GM12878 (cell line): ENCODE measurements at regions not wholly inside any gene's neighbourhood (a gene's known extent, or its start where the extent isn't known, plus 50 kb on each side); places are given as distances from the start of the nearest gene placed in this dataset.

Source experiments
- ATAC-seq: fragments of 200-7000 bp; cut with Tn5 transposase; 3 replicates; pipeline ENCODE4 v1.9.1; 2020; ENCODE audit warnings: mild to moderate bottlenecking, moderate library complexity
- BruUV-seq: library from RNA; stranded (reverse); fragments of 400-500 nt; replicated peaks from 2 replicates; lab custom pipeline; 2021; lab: Mats Ljungman, UMichigan
- CTCF ChIA-PET: fragments of 300-600 bp; sonication (Branson Sonifier 250); formaldehyde crosslinking; extraction: SDS; loops from one replicate; lab custom pipeline; 2021; ENCODE audit warnings: inconsistent platforms; lab: Yijun Ruan, JAX
- POLR2A ChIA-PET: fragments of 350-600 bp; formaldehyde crosslinking; extraction: SDS; loops from one replicate; lab custom pipeline; 2021; ENCODE audit warnings: inconsistent platforms; lab: Charles Lee
- RAD21 ChIA-PET: fragments of 300-600 bp; sonication (Branson Sonifier 250); formaldehyde crosslinking; loops from one replicate; lab custom pipeline; 2023; ENCODE audit warnings: antibody characterized with exemption; ENCODE audit not compliant: unreplicated experiment; lab: Charles Lee
- SMC1A ChIA-PET: fragments of 300-600 bp; sonication (Branson Sonifier 250); formaldehyde crosslinking; loops from one replicate; lab custom pipeline; 2023; ENCODE audit not compliant: unreplicated experiment, uncharacterized antibody; lab: Charles Lee
- DNase-seq: peaks from one replicate; pipeline ENCODE4 v3.0.0-alpha.2; 2011; ENCODE audit warnings: low read depth, low spot score
- FAIRE-seq: peaks from 3 replicates; lab custom pipeline; 2011; peaks lifted over from hg19 to GRCh38; lab: Jason Lieb, UNC
- H2AFZ ChIP-seq: 2 replicates; pipeline ENCODE4 v1.6.0; 2011; ENCODE audit warnings: low read depth, low read length, control low read depth; ENCODE audit not compliant: control insufficient read depth
- H3K27ac ChIP-seq: 2 replicates; pipeline ENCODE4 v1.5.1; 2011; ENCODE audit warnings: control low read depth; ENCODE audit not compliant: control insufficient read depth, insufficient read depth
- H3K27me3 ChIP-seq, 2 experiments: replicated peaks in 1 of 2; 2 replicates each; pipeline versions ENCODE4 v1.6.0 to v1.6.1; 2011; ENCODE audit warnings: low read length in 1 of 2; ENCODE audit not compliant: control insufficient read depth in 2 of 2, insufficient read depth in 2 of 2
- H3K36me3 ChIP-seq, 2 experiments: 2 replicates each; pipeline ENCODE4 v1.5.1; 2011; ENCODE audit warnings: low read length in 1 of 2; ENCODE audit not compliant: control insufficient read depth in 2 of 2, insufficient read depth in 2 of 2
- H3K4me1 ChIP-seq: 2 replicates; pipeline ENCODE4 v1.6.1; 2011; ENCODE audit warnings: mild to moderate bottlenecking, low read length, moderate library complexity, mixed read lengths; ENCODE audit not compliant: control insufficient read depth, insufficient read depth
- H3K4me2 ChIP-seq: 2 replicates; pipeline ENCODE4 v1.6.0; 2011; ENCODE audit warnings: control low read depth; ENCODE audit not compliant: control insufficient read depth, insufficient read depth
- H3K4me3 ChIP-seq: fragments of 200-600 bp; sonication (generic); 2 replicates; pipeline ENCODE4 v1.5.1; 2016
- H3K79me2 ChIP-seq: 2 replicates; pipeline ENCODE4 v1.6.0; 2011; ENCODE audit warnings: low read length; ENCODE audit not compliant: control insufficient read depth, insufficient read depth
- H3K9ac ChIP-seq: 2 replicates; pipeline ENCODE4 v1.8.0; 2011; ENCODE audit warnings: low read length, control low read depth, mixed read lengths; ENCODE audit not compliant: control insufficient read depth, insufficient read depth
- H3K9me3 ChIP-seq: replicated peaks from 3 replicates; pipeline ENCODE4 v1.5.1; 2011; ENCODE audit warnings: mild to moderate bottlenecking, low read length; ENCODE audit not compliant: control insufficient read depth, insufficient read depth
- H4K20me1 ChIP-seq: 2 replicates; pipeline ENCODE4 v1.6.0; 2011; ENCODE audit not compliant: control insufficient read depth, insufficient read depth
- CHD4 ChIP-seq: fragments of 200-600 bp; sonication (generic); IDR thresholded peaks from 2 replicates; pipeline ENCODE4 v1.6.1; 2016; ENCODE audit warnings: mild to moderate bottlenecking
- CREB1 ChIP-seq: IDR thresholded peaks from 2 replicates; pipeline ENCODE4 v1.6.1; 2012; ENCODE audit warnings: low read depth, mild to moderate bottlenecking, inconsistent platforms
- DPF2 ChIP-seq: fragments of 450-650 bp; IDR thresholded peaks from 2 replicates; pipeline ENCODE4 v1.6.1; 2017; ENCODE audit warnings: mild to moderate bottlenecking
- FOS ChIP-seq: IDR thresholded peaks from 3 replicates; pipeline ENCODE4 v1.6.1; 2011; ENCODE audit warnings: borderline replicate concordance; ENCODE audit not compliant: insufficient read length; ENCODE audit errors: extremely low read depth
- PML ChIP-seq: IDR thresholded peaks from 2 replicates; pipeline ENCODE4 v1.6.1; 2012; ENCODE audit warnings: low read length, inconsistent platforms
- ZSCAN29 ChIP-seq: fragments of 450-650 bp; IDR thresholded peaks from 2 replicates; pipeline ENCODE4 v1.6.1; 2017; ENCODE audit warnings: mild to moderate bottlenecking, moderate library complexity
- whole genome bisulfite sequencing: methylation state at CpG from one replicate; pipeline ENCODE4 v1.1.6; 2016; ENCODE audit warnings: low lambda C conversion rate; ENCODE audit not compliant: insufficient replicate concordance, insufficient coverage; ENCODE audit errors: missing lambda C conversion rate; 5-methylcytosine and 5-hydroxymethylcytosine counted together
- in situ Hi-C: fragments of 300-500 bp; cut with MboI; formaldehyde crosslinking; loops from 9 replicates; pipeline ENCODE4 v1.14.3; 2018; ENCODE audit warnings: mixed read lengths
- intact Hi-C: fragments of 100-400 bp; cut with micrococcal nuclease; formaldehyde crosslinking; loops from one replicate; pipeline ENCODE4 v1.14.2; 2022; ENCODE audit not compliant: unreplicated experiment

DNA sequence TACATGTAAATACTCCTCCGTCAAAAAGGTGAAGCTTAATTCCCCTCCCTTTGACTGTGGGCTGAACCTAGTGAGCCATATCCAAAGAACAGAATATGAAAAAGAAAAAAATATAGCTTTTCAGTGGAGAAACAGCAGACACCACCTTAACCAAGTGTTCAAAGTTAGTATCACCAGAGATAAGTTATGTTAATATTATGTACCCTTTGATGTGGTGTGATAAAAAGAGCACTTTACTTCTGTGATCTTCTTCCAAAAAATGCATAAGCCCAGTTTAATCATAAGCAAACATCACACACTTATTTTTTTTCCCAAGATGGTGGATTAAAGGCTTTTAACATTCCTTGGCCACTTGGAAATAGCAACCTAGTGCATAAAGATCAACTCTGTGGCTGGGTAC lies 79.4 kb downstream of the SEC16B start:
- no peak for FAIRE-seq

DNA sequence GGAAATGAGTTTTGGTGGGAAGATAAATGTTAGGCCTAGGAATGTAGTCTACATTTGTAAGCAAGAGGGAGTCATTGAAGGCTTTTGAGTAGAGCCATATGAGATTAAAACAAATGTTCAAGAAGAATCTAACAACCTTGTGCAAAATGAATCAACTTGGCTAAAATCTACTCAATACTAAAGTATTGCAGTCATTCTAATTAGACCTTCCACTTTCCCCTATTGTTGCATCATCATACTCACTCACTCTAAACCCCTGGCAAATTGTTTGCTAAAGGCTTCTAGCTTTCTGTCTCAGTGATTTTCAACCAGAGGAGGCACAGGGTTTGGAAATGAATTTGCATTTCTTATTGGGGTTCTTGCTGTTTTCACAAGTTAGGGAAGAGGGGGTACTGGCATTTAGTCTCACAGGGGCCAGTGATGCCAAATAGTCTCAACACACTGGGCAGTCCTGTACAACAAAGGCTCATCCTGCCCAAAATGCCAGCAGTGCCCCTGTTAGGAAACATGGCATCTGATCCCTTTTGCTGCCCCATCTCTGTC lies 85.3 kb downstream of the SEC16B start:
- Histone ChIP-seq H3K4me3 (no peak overlapping the region), H3K9ac (no peak overlapping the region), H2AFZ (no peak overlapping the region), H3K36me3 (no peaks in the 10 kb centered on the region), H3K27ac (no peak overlapping the region), H3K9me3 (no peaks in the 10 kb centered on the region), H3K4me2 (no peak overlapping the region), H3K4me1 (no peaks in the 10 kb centered on the region), H3K27me3 (no peaks in the 10 kb centered on the region), H4K20me1 (no peaks in the 10 kb centered on the region), H3K79me2 (no peaks in the 10 kb centered on the region)
- no peak for FAIRE-seq
- intact Hi-C loops (no loop called here), in situ Hi-C loops (no loop called here)
- no peak for TF ChIP-seq CHD4
- ChIA-PET RAD21 (no interaction called here), POLR2A (no interaction called here), CTCF (interaction anchor here (0.6 kb wide), 1 partner anchor 559 kb away, joined by 4 read pairs; no protein-coding TSS in a partner anchor), SMC1A (no interaction called here)
- BruUV-seq: no TSS peak
- no peak for ATAC-seq
- no peak for DNase-seq

More for the DNA sequence above, 79.4 kb downstream of the SEC16B start:
- Histone ChIP-seq H3K4me3 (no peak overlapping the region), H3K36me3 (no peaks in the 10 kb centered on the region), H3K9ac (no peak overlapping the region), H2AFZ (no peak overlapping the region), H3K27me3 (no peaks in the 10 kb centered on the region), H4K20me1 (no peaks in the 10 kb centered on the region), H3K27ac (no peak overlapping the region), H3K79me2 (no peaks in the 10 kb centered on the region), H3K9me3 (no peaks in the 10 kb centered on the region; the same call in 2 of the 3 replicates), H3K4me1 (no peaks in the 10 kb centered on the region), H3K4me2 (no peak overlapping the region)
- WGBS: 39% methylated on average over 1 of the region's 1 CpG
- no peak for DNase-seq
- SMC1A ChIA-PET: no interaction called here
- intact Hi-C loops: no loop called here
- in situ Hi-C loops: no loop called here
- RAD21 ChIA-PET: no interaction called here
- no TSS peak for BruUV-seq
- TF ChIP-seq PML (no peak), DPF2 (no peak), FOS (no peak), CREB1 (no peak), ZSCAN29 (no peak)
- POLR2A ChIA-PET: no interaction called here
- CTCF ChIA-PET: interaction anchor here (1.1 kb wide), 1 partner anchor 9 kb away, joined by 5 read pairs; no protein-coding TSS in a partner anchor
- no peak for ATAC-seq
